ENCODE measurements at regions not wholly inside any gene's neighbourhood (a gene's known extent, or its start where the extent isn't known, plus 50 kb on each side); places are given as distances from the start of the nearest gene placed in this dataset.

- no peaks in the 10 kb centered on the region for H3K36me3 ChIP-seq (ENCODE audit: insufficient read depth, low read length)
- H3K9me3 ChIP-seq (ENCODE audit: low read length): no peaks in the 10 kb centered on the region
- peaks cover 3% of the 10 kb centered on the region for H3K4me1 ChIP-seq (ENCODE audit: insufficient read depth, low read length)
- H2AFZ ChIP-seq (ENCODE audit: low read depth, low read length): no peak overlapping the region
- H3K27me3 ChIP-seq (ENCODE audit: insufficient read depth, low read length): no peaks in the 10 kb centered on the region
- H3K4me3 ChIP-seq (ENCODE audit: low read length): no peak overlapping the region
Measured at GRCh38 chr19:29090783-29091526, 122.0 kb downstream of the UQCRFS1 start.

- H3K4me1 ChIP-seq (ENCODE audit: insufficient read depth, low read length): peaks cover 3% of the 10 kb centered on the region
Measured at GRCh38 chr19:29089315-29089870, 123.6 kb downstream of the UQCRFS1 start.

DNA sequence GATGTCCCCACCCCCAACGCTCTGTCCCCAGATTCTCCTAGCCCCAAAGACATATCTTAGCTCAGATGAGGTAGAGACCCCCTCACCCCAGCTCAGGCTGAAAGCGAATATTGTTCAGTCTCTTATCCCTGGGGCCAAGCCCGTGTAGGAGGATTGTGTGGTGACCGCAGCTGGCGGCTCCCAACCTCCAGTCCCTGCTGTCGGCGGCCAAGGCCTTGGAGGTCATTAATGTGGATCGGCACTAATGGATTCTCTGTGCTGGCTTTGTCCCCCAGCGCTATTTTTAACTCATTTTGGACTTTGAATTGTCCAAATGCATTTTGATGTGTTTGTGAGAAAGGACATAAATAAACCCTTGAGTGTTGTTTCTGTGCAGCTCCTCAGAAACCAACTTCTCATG lies 124.2 kb downstream of the UQCRFS1 start:
- Histone ChIP-seq H3K9me3 (ENCODE audit: low read length) (no peaks in the 10 kb centered on the region), H3K4me1 (ENCODE audit: insufficient read depth, low read length) (peaks cover 3% of the 10 kb centered on the region), H3K36me3 (ENCODE audit: insufficient read depth, low read length) (no peaks in the 10 kb centered on the region), H3K27me3 (ENCODE audit: insufficient read depth, low read length) (no peaks in the 10 kb centered on the region), H2AFZ (ENCODE audit: low read depth, low read length) (no peak overlapping the region), H3K4me3 (ENCODE audit: low read length) (no peak overlapping the region)

More at GRCh38 chr19:29089315-29089870, 123.6 kb downstream of the UQCRFS1 start:
- Histone ChIP-seq H3K4me3 (ENCODE audit: low read length) (no peak overlapping the region), H3K36me3 (ENCODE audit: insufficient read depth, low read length) (no peaks in the 10 kb centered on the region), H2AFZ (ENCODE audit: low read depth, low read length) (no peak overlapping the region), H3K27me3 (ENCODE audit: insufficient read depth, low read length) (no peaks in the 10 kb centered on the region), H3K9me3 (ENCODE audit: low read length) (no peaks in the 10 kb centered on the region)

DNA sequence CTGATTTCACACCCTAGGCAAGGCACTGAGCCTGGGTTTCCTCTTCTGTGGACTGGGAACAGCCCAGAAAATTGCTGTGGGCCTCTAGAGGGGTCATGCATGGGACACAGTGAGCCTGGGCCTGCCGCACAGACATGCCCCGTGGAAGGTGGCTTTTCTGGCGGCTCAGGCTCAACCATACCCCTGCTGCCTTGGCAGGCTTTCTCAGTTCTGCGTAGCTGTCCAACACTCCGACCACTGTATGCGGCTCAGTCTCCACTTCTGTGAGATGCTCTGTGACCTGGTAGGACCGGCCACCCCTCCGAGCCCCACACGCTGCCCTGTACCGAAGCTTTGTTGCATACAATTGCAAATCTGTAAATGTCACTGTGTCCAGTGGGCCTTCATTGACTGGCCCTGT lies 126.3 kb downstream of the UQCRFS1 start:
- Histone ChIP-seq H3K36me3 (ENCODE audit: insufficient read depth, low read length) (no peaks in the 10 kb centered on the region), H3K27me3 (ENCODE audit: insufficient read depth, low read length) (no peaks in the 10 kb centered on the region), H3K4me1 (ENCODE audit: insufficient read depth, low read length) (peaks cover 3% of the 10 kb centered on the region), H2AFZ (ENCODE audit: low read depth, low read length) (no peak overlapping the region), H3K9me3 (ENCODE audit: low read length) (no peaks in the 10 kb centered on the region), H3K4me3 (ENCODE audit: low read length) (no peak overlapping the region)

DNA sequence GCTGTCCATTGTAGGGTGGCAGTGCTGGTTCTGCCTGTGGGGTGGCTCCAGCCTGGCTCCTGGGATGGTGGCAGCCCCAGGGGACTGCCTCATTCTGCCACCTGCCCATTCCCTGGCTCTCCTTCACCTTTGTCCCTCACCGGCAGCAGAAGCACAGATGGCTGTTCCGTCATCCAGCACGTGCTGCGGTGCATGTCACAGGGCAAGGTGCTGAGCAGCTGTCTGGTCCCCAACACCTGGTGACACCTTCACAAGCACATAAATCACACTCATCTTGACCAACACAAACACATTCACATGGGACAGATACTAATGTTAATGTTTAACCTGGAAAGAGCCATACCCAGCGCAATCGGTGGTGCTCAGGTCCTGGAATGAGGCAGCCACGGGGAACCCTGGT lies 126.8 kb downstream of the UQCRFS1 start:
- Histone ChIP-seq H3K36me3 (ENCODE audit: insufficient read depth, low read length) (no peaks in the 10 kb centered on the region), H3K4me1 (ENCODE audit: insufficient read depth, low read length) (no peaks in the 10 kb centered on the region), H2AFZ (ENCODE audit: low read depth, low read length) (no peak overlapping the region), H3K4me3 (ENCODE audit: low read length) (no peak overlapping the region), H3K9me3 (ENCODE audit: low read length) (no peaks in the 10 kb centered on the region), H3K27me3 (ENCODE audit: insufficient read depth, low read length) (no peaks in the 10 kb centered on the region)

- H2AFZ ChIP-seq (ENCODE audit: low read depth, low read length): no peak overlapping the region
- H3K36me3 ChIP-seq (ENCODE audit: insufficient read depth, low read length): no peaks in the 10 kb centered on the region
- no peaks in the 10 kb centered on the region for H3K27me3 ChIP-seq (ENCODE audit: insufficient read depth, low read length)
- H3K4me1 ChIP-seq (ENCODE audit: insufficient read depth, low read length): no peaks in the 10 kb centered on the region
- H3K4me3 ChIP-seq (ENCODE audit: low read length): no peak overlapping the region
- no peaks in the 10 kb centered on the region for H3K9me3 ChIP-seq (ENCODE audit: low read length)
Measured at GRCh38 chr19:29085630-29086029, 127.3 kb downstream of the UQCRFS1 start.

DNA sequence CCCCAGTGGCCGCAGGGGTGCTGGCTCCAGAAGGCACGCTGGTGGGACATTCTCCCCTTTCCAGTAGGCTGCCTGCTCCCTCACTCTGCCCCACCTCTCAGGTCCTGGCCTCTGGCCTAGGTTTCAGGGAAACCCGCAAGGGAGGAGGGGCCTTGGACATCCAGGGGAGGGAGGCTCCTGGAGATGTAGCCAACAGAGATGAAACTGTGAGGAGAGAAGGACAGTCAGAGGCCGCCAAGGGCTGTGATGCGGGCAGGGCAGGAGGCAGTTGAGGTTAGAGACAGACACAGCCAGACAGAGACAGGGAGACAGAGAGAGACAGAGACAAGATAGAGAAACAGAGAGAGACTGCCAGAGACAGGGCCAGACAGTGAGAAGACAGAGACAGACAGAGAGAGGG lies 127.7 kb downstream of the UQCRFS1 start:
- no peak overlapping the region for H3K4me3 ChIP-seq (ENCODE audit: low read length)
- no peaks in the 10 kb centered on the region for H3K27me3 ChIP-seq (ENCODE audit: insufficient read depth, low read length)
- no peaks in the 10 kb centered on the region for H3K36me3 ChIP-seq (ENCODE audit: insufficient read depth, low read length)
- no peaks in the 10 kb centered on the region for H3K4me1 ChIP-seq (ENCODE audit: insufficient read depth, low read length)
- no peaks in the 10 kb centered on the region for H3K9me3 ChIP-seq (ENCODE audit: low read length)
- H2AFZ ChIP-seq (ENCODE audit: low read depth, low read length): no peak overlapping the region

GRCh38 chr19:29084266-29084665 lies 128.7 kb downstream of the UQCRFS1 start:
- no peaks in the 10 kb centered on the region for H3K4me1 ChIP-seq (ENCODE audit: insufficient read depth, low read length)
- H3K36me3 ChIP-seq (ENCODE audit: insufficient read depth, low read length): no peaks in the 10 kb centered on the region
- H3K4me3 ChIP-seq (ENCODE audit: low read length): no peak overlapping the region
- no peak overlapping the region for H2AFZ ChIP-seq (ENCODE audit: low read depth, low read length)
- H3K27me3 ChIP-seq (ENCODE audit: insufficient read depth, low read length): no peaks in the 10 kb centered on the region
- no peaks in the 10 kb centered on the region for H3K9me3 ChIP-seq (ENCODE audit: low read length)

GRCh38 chr19:29083863-29084262 lies 129.1 kb downstream of the UQCRFS1 start:
- Histone ChIP-seq H3K36me3 (ENCODE audit: insufficient read depth, low read length) (no peaks in the 10 kb centered on the region), H2AFZ (ENCODE audit: low read depth, low read length) (no peak overlapping the region), H3K27me3 (ENCODE audit: insufficient read depth, low read length) (no peaks in the 10 kb centered on the region), H3K4me1 (ENCODE audit: insufficient read depth, low read length) (no peaks in the 10 kb centered on the region), H3K9me3 (ENCODE audit: low read length) (no peaks in the 10 kb centered on the region), H3K4me3 (ENCODE audit: low read length) (no peak overlapping the region)

GRCh38 chr19:29079356-29080032 lies 133.5 kb downstream of the UQCRFS1 start:
- H3K9me3 ChIP-seq (ENCODE audit: low read length): no peaks in the 10 kb centered on the region
- no peaks in the 10 kb centered on the region for H3K36me3 ChIP-seq (ENCODE audit: insufficient read depth, low read length)
- H3K27me3 ChIP-seq (ENCODE audit: insufficient read depth, low read length): no peaks in the 10 kb centered on the region
- no peak overlapping the region for H3K4me3 ChIP-seq (ENCODE audit: low read length)
- no peak overlapping the region for H2AFZ ChIP-seq (ENCODE audit: low read depth, low read length)
- H3K4me1 ChIP-seq (ENCODE audit: insufficient read depth, low read length): no peaks in the 10 kb centered on the region

DNA sequence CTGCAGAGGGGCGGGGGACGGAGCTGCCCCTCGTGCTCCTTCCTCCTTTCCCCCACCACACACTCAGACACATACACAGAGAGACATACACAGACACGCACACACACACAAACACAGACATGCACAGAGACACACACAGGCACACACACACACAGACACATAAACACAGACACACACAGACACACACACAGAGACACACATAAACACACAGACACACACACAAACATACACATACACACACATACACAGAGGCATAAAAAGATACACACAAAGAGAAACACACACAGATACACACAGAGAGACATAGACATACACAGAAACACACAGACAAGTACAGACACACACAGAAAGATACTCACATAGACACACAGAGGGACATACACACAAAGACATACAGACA lies 136.0 kb downstream of the UQCRFS1 start:
- Histone ChIP-seq H3K4me1 (ENCODE audit: insufficient read depth, low read length) (no peaks in the 10 kb centered on the region), H3K4me3 (ENCODE audit: low read length) (no peak overlapping the region), H2AFZ (ENCODE audit: low read depth, low read length) (no peak overlapping the region), H3K9me3 (ENCODE audit: low read length) (no peaks in the 10 kb centered on the region), H3K36me3 (ENCODE audit: insufficient read depth, low read length) (no peaks in the 10 kb centered on the region), H3K27me3 (ENCODE audit: insufficient read depth, low read length) (no peaks in the 10 kb centered on the region)

DNA sequence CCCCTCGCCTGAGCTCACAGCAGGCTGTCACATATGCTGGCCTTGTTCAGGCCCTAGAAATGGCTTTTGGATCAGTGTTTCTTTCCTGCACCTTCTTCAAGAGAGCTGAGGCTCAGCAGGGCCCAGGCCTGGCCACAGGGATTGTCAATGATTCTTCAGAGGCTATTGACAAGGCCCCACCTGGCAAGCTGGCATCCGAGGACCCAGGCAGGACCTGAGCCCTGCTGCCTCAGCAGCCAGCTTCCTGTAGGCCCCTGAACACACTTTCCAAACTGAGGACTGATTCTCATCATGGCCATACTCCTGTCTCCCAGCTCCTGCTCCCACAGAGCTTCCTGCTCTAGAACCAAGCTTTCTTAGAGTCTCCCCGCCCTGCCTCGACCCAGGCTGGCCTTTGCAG lies 136.8 kb downstream of the UQCRFS1 start:
- H3K4me1 ChIP-seq (ENCODE audit: insufficient read depth, low read length): no peaks in the 10 kb centered on the region
- H3K36me3 ChIP-seq (ENCODE audit: insufficient read depth, low read length): no peaks in the 10 kb centered on the region
- no peaks in the 10 kb centered on the region for H3K27me3 ChIP-seq (ENCODE audit: insufficient read depth, low read length)
- H2AFZ ChIP-seq (ENCODE audit: low read depth, low read length): no peak overlapping the region
- no peaks in the 10 kb centered on the region for H3K9me3 ChIP-seq (ENCODE audit: low read length)
- no peak overlapping the region for H3K4me3 ChIP-seq (ENCODE audit: low read length)

- H2AFZ ChIP-seq (ENCODE audit: low read depth, low read length): no peak overlapping the region
- H3K4me3 ChIP-seq (ENCODE audit: low read length): no peak overlapping the region
- no peaks in the 10 kb centered on the region for H3K9me3 ChIP-seq (ENCODE audit: low read length)
- H3K36me3 ChIP-seq (ENCODE audit: insufficient read depth, low read length): no peaks in the 10 kb centered on the region
- no peaks in the 10 kb centered on the region for H3K27me3 ChIP-seq (ENCODE audit: insufficient read depth, low read length)
- H3K4me1 ChIP-seq (ENCODE audit: insufficient read depth, low read length): no peaks in the 10 kb centered on the region
Measured at GRCh38 chr19:29075149-29075548, 137.8 kb downstream of the UQCRFS1 start.

All from neuron (in vitro differentiated cells).